ENCODE measurements at regions not wholly inside any gene's neighbourhood (a gene's known extent, or its start where the extent isn't known, plus 50 kb on each side); places are given as distances from the start of the nearest gene placed in this dataset.

DNA sequence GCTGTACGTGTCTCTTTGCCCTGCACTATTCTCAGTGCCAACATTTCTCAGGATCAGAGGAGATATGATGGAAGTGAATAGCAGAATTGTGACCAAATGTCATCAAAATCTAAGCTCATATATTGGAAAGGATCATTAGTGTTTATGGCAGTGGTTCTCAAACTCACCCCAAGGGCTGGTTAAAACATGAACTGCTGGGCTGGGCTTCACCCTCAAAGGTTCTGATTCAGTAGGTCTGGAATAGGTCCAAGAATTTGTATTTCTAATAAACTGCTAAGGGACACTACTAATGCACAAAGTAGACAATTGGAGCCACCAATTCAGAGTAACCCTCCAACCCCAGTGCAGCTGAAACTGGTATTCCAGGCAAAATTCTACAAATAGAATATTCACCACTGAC, 317.9 kb upstream of the UBE2E3 start:
- Histone ChIP-seq H3K4me1 (ENCODE audit: control insufficient read depth, insufficient read depth, low read length) (no peaks in the 10 kb centered on the region), H3K9me3 (ENCODE audit: control insufficient read depth, low read depth, low read length) (no peaks in the 10 kb centered on the region), H3K4me3 (ENCODE audit: low read length) (no peak overlapping the region), H3K27ac (ENCODE audit: low read length) (no peak overlapping the region), H3K27me3 (ENCODE audit: control insufficient read depth, insufficient read depth, low read length) (no peaks in the 10 kb centered on the region), H3K36me3 (ENCODE audit: control insufficient read depth, insufficient read depth, low read length) (no peaks in the 10 kb centered on the region)
- DNase-seq, result no peak
- WGBS (ENCODE audit: insufficient coverage, low lambda C conversion rate), result no CpG with 5 or more reads among the region's 1 CpG

DNA sequence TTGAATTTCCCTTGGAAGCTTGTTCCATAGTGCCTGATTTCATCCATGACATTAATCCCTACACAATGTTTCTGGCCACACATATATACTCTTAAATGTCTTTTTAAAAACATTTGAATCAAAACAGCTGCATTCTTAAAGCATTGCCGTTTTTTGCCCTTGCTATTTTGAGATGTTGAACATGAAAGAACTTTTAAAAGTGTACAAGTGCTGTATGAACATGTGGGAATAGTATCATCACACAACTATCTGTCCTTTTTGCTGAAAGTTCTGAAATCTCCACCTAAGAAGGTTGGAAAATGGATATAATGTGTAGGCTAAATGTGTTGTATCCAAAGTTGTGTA, 318.7 kb upstream of the UBE2E3 start:
- H3K4me1 ChIP-seq (ENCODE audit: control insufficient read depth, insufficient read depth, low read length), result no peaks in the 10 kb centered on the region
- H3K9me3 ChIP-seq (ENCODE audit: control insufficient read depth, low read depth, low read length), result no peaks in the 10 kb centered on the region
- WGBS (ENCODE audit: insufficient coverage, low lambda C conversion rate), result 71% methylated on average over 1 of the region's 1 CpG
- no peaks in the 10 kb centered on the region for H3K36me3 ChIP-seq (ENCODE audit: control insufficient read depth, insufficient read depth, low read length)
- DNase-seq, result no peak
- H3K27ac ChIP-seq (ENCODE audit: low read length), result no peak overlapping the region
- H3K4me3 ChIP-seq (ENCODE audit: low read length), result no peak overlapping the region
- no peaks in the 10 kb centered on the region for H3K27me3 ChIP-seq (ENCODE audit: control insufficient read depth, insufficient read depth, low read length)

DNA sequence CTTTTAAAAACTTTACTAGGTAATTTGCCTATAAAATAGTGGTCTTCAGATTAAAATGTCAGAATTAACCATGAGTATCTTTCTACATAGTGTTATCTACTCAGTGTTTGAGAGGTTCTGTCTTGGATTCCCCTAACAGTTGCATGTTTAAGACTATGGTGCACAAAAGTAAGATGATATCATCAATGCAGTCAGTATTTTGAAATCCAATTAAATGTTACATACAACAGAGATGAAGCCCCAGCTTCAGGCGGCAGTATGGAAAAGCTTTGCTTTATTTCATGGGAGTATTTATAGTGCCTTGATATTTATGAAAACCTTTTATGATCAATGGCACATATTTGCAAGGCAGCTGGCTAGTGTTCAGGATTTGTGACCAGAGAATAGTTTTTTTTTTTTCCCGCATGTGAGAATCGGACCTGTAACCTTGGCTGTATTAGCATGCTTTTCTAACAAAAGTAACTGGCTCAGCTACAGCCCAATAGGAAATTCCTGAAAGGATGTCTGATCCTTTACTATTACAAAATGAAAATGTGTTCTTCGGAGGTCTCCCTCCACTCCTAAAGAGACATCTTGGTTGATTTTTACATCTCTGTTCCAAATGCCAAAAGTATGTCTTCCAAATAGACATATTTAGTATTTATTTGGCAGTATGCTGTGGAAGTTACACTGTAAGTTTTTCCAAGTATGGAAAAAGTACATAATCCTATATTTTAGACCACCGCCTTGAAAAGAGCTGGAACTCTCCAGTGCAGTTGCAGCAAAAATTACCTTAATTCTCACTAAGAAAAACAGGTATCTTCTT, 319.3 kb upstream of the UBE2E3 start:
- Histone ChIP-seq H3K27ac (ENCODE audit: low read length) (no peak overlapping the region), H3K36me3 (ENCODE audit: control insufficient read depth, insufficient read depth, low read length) (no peaks in the 10 kb centered on the region), H3K4me1 (ENCODE audit: control insufficient read depth, insufficient read depth, low read length) (no peaks in the 10 kb centered on the region), H3K9me3 (ENCODE audit: control insufficient read depth, low read depth, low read length) (no peaks in the 10 kb centered on the region), H3K4me3 (ENCODE audit: low read length) (no peak overlapping the region), H3K27me3 (ENCODE audit: control insufficient read depth, insufficient read depth, low read length) (no peaks in the 10 kb centered on the region)
- WGBS (ENCODE audit: insufficient coverage, low lambda C conversion rate), result 80% methylated on average over 1 of the region's 5 CpGs
- no peak for DNase-seq

DNA sequence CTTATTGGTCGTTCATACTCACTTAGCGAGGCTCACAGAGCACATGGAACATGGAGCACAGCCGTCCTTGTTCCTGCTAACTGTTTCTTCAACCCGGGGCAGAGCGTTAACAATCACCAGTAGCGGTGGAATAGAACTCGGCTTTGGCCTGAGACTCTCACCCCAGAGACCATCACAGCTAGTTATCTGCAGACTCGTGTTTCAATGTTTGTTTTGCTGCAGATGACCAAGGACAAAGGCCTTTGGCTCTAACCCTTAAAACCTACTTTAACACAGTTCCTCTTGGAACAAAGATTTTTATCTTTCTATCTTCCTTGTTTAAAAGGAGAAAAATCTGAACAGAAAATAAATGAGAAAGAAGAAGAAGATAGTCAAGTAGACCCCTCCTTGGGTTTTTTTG, 320.2 kb upstream of the UBE2E3 start:
- Histone ChIP-seq H3K36me3 (ENCODE audit: control insufficient read depth, insufficient read depth, low read length) (no peaks in the 10 kb centered on the region), H3K27ac (ENCODE audit: low read length) (no peak overlapping the region), H3K4me1 (ENCODE audit: control insufficient read depth, insufficient read depth, low read length) (no peaks in the 10 kb centered on the region), H3K27me3 (ENCODE audit: control insufficient read depth, insufficient read depth, low read length) (no peaks in the 10 kb centered on the region), H3K9me3 (ENCODE audit: control insufficient read depth, low read depth, low read length) (no peaks in the 10 kb centered on the region), H3K4me3 (ENCODE audit: low read length) (no peak overlapping the region)
- DNase-seq, result no peak
- WGBS (ENCODE audit: insufficient coverage, low lambda C conversion rate), result 14% methylated on average over 1 of the region's 8 CpGs

DNA sequence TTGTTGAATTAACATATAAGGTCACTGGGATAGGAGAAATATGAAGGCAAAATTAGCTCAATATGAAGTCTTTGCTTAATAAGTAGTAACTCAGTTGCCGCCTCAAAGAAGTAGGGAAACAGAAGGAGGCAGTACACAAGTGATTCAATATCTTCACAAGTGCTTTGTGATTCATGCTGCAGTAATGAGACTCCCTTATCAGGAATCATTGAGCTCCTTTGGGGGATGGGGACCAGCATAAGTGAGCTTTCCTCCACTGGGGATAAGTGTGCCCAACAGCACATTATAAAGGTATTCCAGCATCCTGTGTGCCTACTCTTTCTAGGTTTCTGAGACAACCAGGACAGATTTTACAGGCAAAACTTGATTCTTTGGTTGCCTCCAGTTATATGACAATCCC, 323.4 kb upstream of the UBE2E3 start:
- Histone ChIP-seq H3K9me3 (ENCODE audit: control insufficient read depth, low read depth, low read length) (no peaks in the 10 kb centered on the region), H3K36me3 (ENCODE audit: control insufficient read depth, insufficient read depth, low read length) (no peaks in the 10 kb centered on the region), H3K27me3 (ENCODE audit: control insufficient read depth, insufficient read depth, low read length) (no peaks in the 10 kb centered on the region), H3K4me3 (ENCODE audit: low read length) (no peak overlapping the region), H3K4me1 (ENCODE audit: control insufficient read depth, insufficient read depth, low read length) (no peaks in the 10 kb centered on the region), H3K27ac (ENCODE audit: low read length) (no peak overlapping the region)
- 80% methylated on average over 1 of the region's 1 CpG for WGBS (ENCODE audit: insufficient coverage, low lambda C conversion rate)
- DNase-seq, result no peak

DNA sequence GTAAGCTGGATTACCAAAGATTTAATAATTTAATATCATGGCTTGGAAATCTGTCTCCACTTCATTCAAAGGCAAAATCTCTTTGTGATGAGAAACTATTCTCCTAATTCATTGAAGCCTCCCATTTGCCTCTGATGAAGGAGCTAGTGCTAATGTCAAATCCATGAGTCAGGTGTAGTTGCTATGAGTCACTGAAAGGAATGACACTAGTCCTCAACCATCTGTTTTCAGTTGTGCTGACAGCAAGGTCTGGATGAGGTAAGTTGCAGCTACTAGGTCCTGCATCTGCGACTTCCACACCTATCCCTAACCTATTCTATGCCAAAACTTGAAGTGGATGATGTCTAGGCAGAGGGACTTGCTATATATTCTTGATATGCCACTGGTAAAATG, 324.0 kb upstream of the UBE2E3 start:
- no peak overlapping the region for H3K27ac ChIP-seq (ENCODE audit: low read length)
- WGBS (ENCODE audit: insufficient coverage, low lambda C conversion rate), result no CpG with 5 or more reads among the region's 1 CpG

DNA sequence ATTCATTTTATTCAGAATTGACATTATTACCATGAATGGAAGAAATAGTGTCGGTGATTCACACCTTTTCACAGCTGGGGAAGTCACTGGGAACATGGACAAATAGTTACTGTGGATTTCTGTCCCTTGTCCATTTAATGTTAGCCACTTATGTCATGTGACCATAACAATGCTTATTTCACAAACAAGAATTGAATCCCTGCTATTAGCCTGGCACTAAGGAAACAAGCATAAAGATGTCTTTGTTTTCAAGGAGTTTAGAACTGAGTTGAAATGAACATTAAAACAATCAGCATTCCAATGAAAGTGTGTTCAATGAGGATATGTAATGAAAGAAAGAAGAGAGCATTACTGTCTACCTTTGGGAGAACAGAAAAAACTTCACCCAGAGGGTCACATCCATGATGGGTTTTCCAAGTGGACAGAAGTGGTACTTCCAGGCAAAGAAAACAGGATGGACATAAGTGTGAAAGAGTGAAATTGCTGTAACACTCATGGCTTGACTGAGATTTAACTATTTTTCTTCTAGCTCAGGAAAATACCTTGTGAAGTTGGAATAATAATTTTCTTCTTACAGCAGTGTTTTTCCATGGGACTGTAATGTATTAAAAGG, 324.5 kb upstream of the UBE2E3 start:
- Histone ChIP-seq H3K27ac (ENCODE audit: low read length) (no peak overlapping the region), H3K9me3 (ENCODE audit: control insufficient read depth, low read depth, low read length) (no peaks in the 10 kb centered on the region), H3K4me3 (ENCODE audit: low read length) (no peak overlapping the region), H3K36me3 (ENCODE audit: control insufficient read depth, insufficient read depth, low read length) (no peaks in the 10 kb centered on the region), H3K4me1 (ENCODE audit: control insufficient read depth, insufficient read depth, low read length) (no peaks in the 10 kb centered on the region), H3K27me3 (ENCODE audit: control insufficient read depth, insufficient read depth, low read length) (no peaks in the 10 kb centered on the region)
- WGBS (ENCODE audit: insufficient coverage, low lambda C conversion rate), result 100% methylated on average over 1 of the region's 1 CpG
- DNase-seq, result no peak

More for the DNA sequence above, 324.0 kb upstream of the UBE2E3 start:
- H3K9me3 ChIP-seq (ENCODE audit: control insufficient read depth, low read depth, low read length), result no peaks in the 10 kb centered on the region
- no peaks in the 10 kb centered on the region for H3K4me1 ChIP-seq (ENCODE audit: control insufficient read depth, insufficient read depth, low read length)
- no peak overlapping the region for H3K4me3 ChIP-seq (ENCODE audit: low read length)
- no peaks in the 10 kb centered on the region for H3K36me3 ChIP-seq (ENCODE audit: control insufficient read depth, insufficient read depth, low read length)
- H3K27me3 ChIP-seq (ENCODE audit: control insufficient read depth, insufficient read depth, low read length), result no peaks in the 10 kb centered on the region
- DNase-seq, result no peak

DNA sequence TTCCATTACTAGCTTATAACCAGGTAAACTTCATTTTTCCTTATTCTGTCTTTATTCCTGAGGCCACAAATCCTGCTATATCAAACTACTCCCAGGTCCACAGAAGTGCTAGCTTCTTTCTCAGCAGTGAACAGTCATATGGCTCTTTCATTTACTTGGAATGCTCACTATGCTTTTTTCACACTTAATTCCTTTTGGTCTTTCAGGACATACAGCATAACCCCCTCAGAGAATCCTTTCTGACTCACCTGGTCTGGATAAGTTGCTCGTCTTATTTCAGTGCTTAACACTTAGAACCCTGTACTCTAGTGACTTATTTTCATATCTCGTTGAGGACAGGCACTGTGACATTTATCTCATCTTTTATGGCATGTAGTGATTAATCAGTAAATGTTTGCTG, 325.0 kb upstream of the UBE2E3 start:
- 10% methylated on average over 2 of the region's 2 CpGs for WGBS (ENCODE audit: insufficient coverage, low lambda C conversion rate)
- no peaks in the 10 kb centered on the region for H3K9me3 ChIP-seq (ENCODE audit: control insufficient read depth, low read depth, low read length)
- no peaks in the 10 kb centered on the region for H3K4me1 ChIP-seq (ENCODE audit: control insufficient read depth, insufficient read depth, low read length)
- no peak overlapping the region for H3K27ac ChIP-seq (ENCODE audit: low read length)
- H3K27me3 ChIP-seq (ENCODE audit: control insufficient read depth, insufficient read depth, low read length), result no peaks in the 10 kb centered on the region
- DNase-seq, result no peak
- H3K36me3 ChIP-seq (ENCODE audit: control insufficient read depth, insufficient read depth, low read length), result no peaks in the 10 kb centered on the region
- no peak overlapping the region for H3K4me3 ChIP-seq (ENCODE audit: low read length)

DNA sequence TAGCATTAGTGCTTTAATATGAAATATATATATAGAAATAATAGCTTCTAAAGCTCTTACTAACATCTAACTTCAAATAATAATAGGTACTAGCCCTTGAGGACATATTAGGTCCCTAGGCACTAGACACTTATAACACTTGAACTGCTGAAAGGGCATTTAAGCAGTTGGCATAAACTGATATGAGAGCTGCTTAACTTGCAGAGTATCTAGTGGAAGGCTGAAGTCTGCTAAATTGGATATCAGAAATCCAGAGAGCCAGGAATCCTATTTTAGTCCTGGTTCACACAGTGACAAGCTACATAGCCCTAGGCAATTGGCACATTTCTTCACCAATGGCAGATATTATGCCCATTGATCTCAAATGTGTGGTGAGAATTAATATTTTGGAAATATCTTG, 326.9 kb upstream of the UBE2E3 start:
- H3K27me3 ChIP-seq (ENCODE audit: control insufficient read depth, insufficient read depth, low read length), result no peaks in the 10 kb centered on the region

DNA sequence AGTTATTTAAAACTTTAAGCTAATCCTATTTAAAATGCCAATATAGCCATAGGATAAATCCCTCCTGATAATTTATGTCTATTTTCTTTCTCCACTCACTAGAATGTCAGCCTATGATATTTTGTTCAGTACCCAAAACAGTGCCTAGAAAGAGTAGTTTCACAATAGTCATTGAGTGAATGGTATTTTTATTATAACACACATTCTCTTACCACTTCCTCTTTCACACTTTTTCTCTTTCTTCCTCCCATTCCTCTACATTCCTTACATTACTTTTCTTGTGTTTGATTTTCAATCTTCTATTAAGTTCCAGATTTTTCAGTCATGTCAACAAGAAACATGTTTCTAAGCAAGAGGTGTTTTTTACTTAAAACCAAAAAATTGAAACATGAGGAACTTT, 327.6 kb upstream of the UBE2E3 start:
- DNase-seq, result no peak
- Histone ChIP-seq H3K4me1 (ENCODE audit: control insufficient read depth, insufficient read depth, low read length) (no peaks in the 10 kb centered on the region), H3K27ac (ENCODE audit: low read length) (no peak overlapping the region), H3K27me3 (ENCODE audit: control insufficient read depth, insufficient read depth, low read length) (no peaks in the 10 kb centered on the region), H3K4me3 (ENCODE audit: low read length) (no peak overlapping the region), H3K36me3 (ENCODE audit: control insufficient read depth, insufficient read depth, low read length) (no peaks in the 10 kb centered on the region), H3K9me3 (ENCODE audit: control insufficient read depth, low read depth, low read length) (no peaks in the 10 kb centered on the region)

More for the DNA sequence above, 326.9 kb upstream of the UBE2E3 start:
- H3K27ac ChIP-seq (ENCODE audit: low read length), result no peak overlapping the region
- no peaks in the 10 kb centered on the region for H3K36me3 ChIP-seq (ENCODE audit: control insufficient read depth, insufficient read depth, low read length)
- H3K4me3 ChIP-seq (ENCODE audit: low read length), result no peak overlapping the region
- H3K4me1 ChIP-seq (ENCODE audit: control insufficient read depth, insufficient read depth, low read length), result no peaks in the 10 kb centered on the region
- no peak for DNase-seq
- no peaks in the 10 kb centered on the region for H3K9me3 ChIP-seq (ENCODE audit: control insufficient read depth, low read depth, low read length)

DNA sequence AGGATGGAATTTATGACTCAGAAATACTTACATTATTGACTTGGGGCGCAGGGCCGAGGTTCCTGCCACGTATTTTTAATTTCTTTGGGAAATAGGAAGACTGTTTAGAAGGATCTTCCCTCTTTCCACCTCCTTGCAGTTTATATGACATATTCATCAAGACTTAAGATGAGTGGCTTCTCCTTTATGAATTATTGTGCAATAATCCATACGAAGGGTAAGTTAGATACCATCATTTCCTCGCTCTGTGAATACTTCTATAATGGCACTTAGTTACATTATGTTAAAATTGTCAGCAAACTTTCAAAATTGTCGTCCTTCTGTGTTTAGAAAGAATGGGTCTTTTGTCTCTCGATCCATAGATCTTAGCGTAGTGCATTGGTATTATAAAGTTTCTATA, 328.8 kb upstream of the UBE2E3 start:
- H3K27ac ChIP-seq (ENCODE audit: low read length), result no peak overlapping the region
- no peaks in the 10 kb centered on the region for H3K9me3 ChIP-seq (ENCODE audit: control insufficient read depth, low read depth, low read length)
- DNase-seq, result no peak
- no peak overlapping the region for H3K4me3 ChIP-seq (ENCODE audit: low read length)
- H3K4me1 ChIP-seq (ENCODE audit: control insufficient read depth, insufficient read depth, low read length), result no peaks in the 10 kb centered on the region
- no peaks in the 10 kb centered on the region for H3K36me3 ChIP-seq (ENCODE audit: control insufficient read depth, insufficient read depth, low read length)
- no peaks in the 10 kb centered on the region for H3K27me3 ChIP-seq (ENCODE audit: control insufficient read depth, insufficient read depth, low read length)
- 100% methylated on average over 4 of the region's 8 CpGs for WGBS (ENCODE audit: insufficient coverage, low lambda C conversion rate)

Data from large intestine (tissue), 3 donors.